GM23248 (cell line): ENCODE measurements at regions not wholly inside any gene's neighbourhood (a gene's known extent, or its start where the extent isn't known, plus 50 kb on each side); places are given as distances from the start of the nearest gene placed in this dataset.

Source experiments
- EZH2 ChIP-seq: fragments of 200-600 bp; sonication (generic); IDR thresholded peaks from 2 replicates; pipeline ENCODE4 v1.6.1; 2018; ENCODE audit warnings: antibody characterized with exemption, mild to moderate bottlenecking; ENCODE audit not compliant: insufficient read depth, poor library complexity, severe bottlenecking
- EZH2phosphoT487 ChIP-seq: fragments of 200-600 bp; sonication (generic); IDR thresholded peaks from 2 replicates; pipeline ENCODE4 v1.6.1; 2018; ENCODE audit warnings: antibody characterized with exemption, moderate library complexity, mild to moderate bottlenecking, low read depth; ENCODE audit not compliant: insufficient read depth

- TF ChIP-seq EZH2phosphoT487 (no peak), EZH2 (no peak)
Observed at GRCh38 chr5:147036691-147037245, 158.2 kb upstream of the PPP2R2B start.
